ENCODE measurements at regions not wholly inside any gene's neighbourhood (a gene's known extent, or its start where the extent isn't known, plus 50 kb on each side); places are given as distances from the start of the nearest gene placed in this dataset.

DNA sequence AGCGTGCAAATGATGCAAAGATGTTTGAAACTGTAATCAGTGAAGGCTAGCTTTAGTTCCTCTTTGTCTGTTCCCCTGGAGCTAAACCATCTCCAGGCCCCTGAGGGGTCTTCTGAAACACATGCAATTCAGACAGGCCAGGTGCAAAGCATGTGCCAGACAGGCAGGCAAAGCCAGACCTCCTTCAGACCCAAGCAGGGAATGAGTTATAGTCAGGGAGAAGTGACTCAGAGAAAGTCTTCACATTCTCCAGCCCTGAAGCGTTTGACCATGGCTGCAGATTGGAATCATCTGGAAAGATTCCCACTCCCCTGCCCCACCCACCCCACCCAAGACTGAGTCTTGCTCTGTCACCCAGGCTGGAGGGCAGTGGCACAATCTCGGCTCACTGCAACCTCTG, 187.0 kb upstream of the ISX start:
- H2BK120ac ChIP-seq (ENCODE audit: low read depth, low read length), result no peak overlapping the region
- no peak overlapping the region for H3K9ac ChIP-seq (ENCODE audit: low read length)
- H3K14ac ChIP-seq (ENCODE audit: low read length in 2 of 2), result no peak overlapping the region
- no peaks in the 10 kb centered on the region for H3K27me3 ChIP-seq (ENCODE audit: control insufficient read depth in 1 of 2, insufficient read depth in 1 of 2, low read length in 2 of 2)
- no peak overlapping the region for H3K27ac ChIP-seq (ENCODE audit: low read length, poor library complexity, severe bottlenecking)
- H3K4me1 ChIP-seq (ENCODE audit: control insufficient read depth, insufficient read depth, low read depth, low read length), result no peaks in the 10 kb centered on the region
- H2BK12ac ChIP-seq (ENCODE audit: low read length in 2 of 2), result no peak overlapping the region
- no peaks in the 10 kb centered on the region for H3K79me1 ChIP-seq (replicated peaks; ENCODE audit: low read length, poor library complexity, severe bottlenecking)
- H3K4me3 ChIP-seq (ENCODE audit: insufficient read depth in 1 of 2, low read depth in 1 of 2, low read length in 2 of 2), result no peak overlapping the region
- no peak overlapping the region for H3K18ac ChIP-seq (ENCODE audit: low read depth in 1 of 2, low read length in 2 of 2)
- no peaks in the 10 kb centered on the region for H3K36me3 ChIP-seq (ENCODE audit: control insufficient read depth in 1 of 2, insufficient read depth in 2 of 2, low read depth in 1 of 2, low read length in 2 of 2)
- DNase-seq, result no peak
- no peak overlapping the region for H3K4me2 ChIP-seq (ENCODE audit: low read length, poor library complexity, severe bottlenecking)
- no peak overlapping the region for H4K8ac ChIP-seq (ENCODE audit: low read length)
- H3K9me3 ChIP-seq (ENCODE audit: control insufficient read depth, low read length), result no peaks in the 10 kb centered on the region
- no peak overlapping the region for H3K23ac ChIP-seq (ENCODE audit: low read length in 2 of 2)
- H2BK15ac ChIP-seq (ENCODE audit: low read depth, poor library complexity, severe bottlenecking), result no peak overlapping the region
- no peak overlapping the region for H4K91ac ChIP-seq (ENCODE audit: low read length)
- H2BK5ac ChIP-seq (ENCODE audit: low read depth, low read length, poor library complexity, severe bottlenecking), result no peak overlapping the region
- H3K4ac ChIP-seq (ENCODE audit: low read depth in 1 of 2, low read length in 2 of 2), result no peak overlapping the region
- WGBS, result 55% methylated on average over 3 of the region's 3 CpGs
- H2AK5ac ChIP-seq (ENCODE audit: low read length, severe bottlenecking), result no peak overlapping the region
- no peak overlapping the region for H2AFZ ChIP-seq (ENCODE audit: low read depth, low read length)

DNA sequence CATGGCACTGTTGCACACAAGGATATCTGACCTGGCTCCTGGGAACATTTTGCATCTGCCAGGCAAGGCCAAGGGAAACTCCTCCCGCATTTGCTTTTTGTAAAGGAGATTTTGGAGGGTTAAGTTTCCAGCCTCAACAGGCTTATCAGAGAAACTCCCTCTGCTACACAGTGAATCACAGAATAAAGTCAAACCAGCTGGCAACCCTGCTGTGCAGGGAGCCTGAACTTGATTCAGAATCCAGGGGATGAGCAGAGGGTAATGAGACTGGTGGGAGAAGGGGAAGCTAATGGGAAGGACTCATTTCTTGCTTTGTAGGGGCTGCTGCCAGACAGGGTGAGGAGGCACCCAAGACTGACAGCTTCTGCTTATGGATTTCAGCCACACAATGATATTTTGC, 185.3 kb upstream of the ISX start:
- H3K18ac ChIP-seq (ENCODE audit: low read depth in 1 of 2, low read length in 2 of 2), result no peak overlapping the region
- no peak overlapping the region for H3K4ac ChIP-seq (ENCODE audit: low read depth in 1 of 2, low read length in 2 of 2)
- no peak overlapping the region for H3K9ac ChIP-seq (ENCODE audit: low read length)
- no peaks in the 10 kb centered on the region for H3K27me3 ChIP-seq (ENCODE audit: control insufficient read depth in 1 of 2, insufficient read depth in 1 of 2, low read length in 2 of 2)
- no peaks in the 10 kb centered on the region for H3K36me3 ChIP-seq (ENCODE audit: control insufficient read depth in 1 of 2, insufficient read depth in 2 of 2, low read depth in 1 of 2, low read length in 2 of 2)
- H3K4me2 ChIP-seq (ENCODE audit: low read length, poor library complexity, severe bottlenecking), result no peak overlapping the region
- no peaks in the 10 kb centered on the region for H3K4me1 ChIP-seq (ENCODE audit: control insufficient read depth, insufficient read depth, low read depth, low read length)
- no peak for DNase-seq
- H2BK12ac ChIP-seq (ENCODE audit: low read length in 2 of 2), result no peak overlapping the region
- no peak overlapping the region for H2AFZ ChIP-seq (ENCODE audit: low read depth, low read length)
- H3K79me1 ChIP-seq (replicated peaks; ENCODE audit: low read length, poor library complexity, severe bottlenecking), result no peaks in the 10 kb centered on the region
- H2AK5ac ChIP-seq (ENCODE audit: low read length, severe bottlenecking), result no peak overlapping the region
- H3K27ac ChIP-seq (ENCODE audit: low read length, poor library complexity, severe bottlenecking), result no peak overlapping the region
- H4K8ac ChIP-seq (ENCODE audit: low read length), result no peak overlapping the region
- H3K9me3 ChIP-seq (ENCODE audit: control insufficient read depth, low read length), result no peaks in the 10 kb centered on the region
- H3K14ac ChIP-seq (ENCODE audit: low read length in 2 of 2), result no peak overlapping the region
- H2BK5ac ChIP-seq (ENCODE audit: low read depth, low read length, poor library complexity, severe bottlenecking), result no peak overlapping the region
- no peak overlapping the region for H3K4me3 ChIP-seq (ENCODE audit: insufficient read depth in 1 of 2, low read depth in 1 of 2, low read length in 2 of 2)
- no peak overlapping the region for H3K23ac ChIP-seq (ENCODE audit: low read length in 2 of 2)
- 100% methylated on average over 1 of the region's 1 CpG for WGBS
- H2BK120ac ChIP-seq (ENCODE audit: low read depth, low read length), result no peak overlapping the region
- no peak overlapping the region for H4K91ac ChIP-seq (ENCODE audit: low read length)
- no peak overlapping the region for H2BK15ac ChIP-seq (ENCODE audit: low read depth, poor library complexity, severe bottlenecking)

DNA sequence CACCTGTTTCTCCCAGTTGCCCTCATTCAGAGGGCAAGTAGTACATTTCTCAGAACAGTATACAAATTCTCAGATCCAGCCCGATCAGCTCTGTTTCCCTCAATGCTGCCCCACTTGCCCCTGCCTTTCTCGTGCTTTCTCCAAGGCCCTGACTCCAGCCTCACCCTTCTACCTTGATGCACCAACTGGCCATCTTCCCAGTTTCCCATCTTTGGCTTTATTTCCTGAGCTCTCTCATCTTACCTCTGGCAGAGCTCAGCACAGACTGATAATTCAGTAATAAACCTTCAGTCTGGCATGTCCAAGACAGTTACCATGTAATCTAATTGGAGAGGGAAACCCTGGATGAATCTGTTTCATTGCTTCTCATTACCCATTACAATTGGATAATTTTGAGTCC, 184.5 kb upstream of the ISX start:
- no peak overlapping the region for H2BK5ac ChIP-seq (ENCODE audit: low read depth, low read length, poor library complexity, severe bottlenecking)
- no peak overlapping the region for H4K8ac ChIP-seq (ENCODE audit: low read length)
- no peaks in the 10 kb centered on the region for H3K27me3 ChIP-seq (ENCODE audit: control insufficient read depth in 1 of 2, insufficient read depth in 1 of 2, low read length in 2 of 2)
- H3K79me1 ChIP-seq (replicated peaks; ENCODE audit: low read length, poor library complexity, severe bottlenecking), result no peaks in the 10 kb centered on the region
- H2BK120ac ChIP-seq (ENCODE audit: low read depth, low read length), result no peak overlapping the region
- H3K36me3 ChIP-seq (ENCODE audit: control insufficient read depth in 1 of 2, insufficient read depth in 2 of 2, low read depth in 1 of 2, low read length in 2 of 2), result no peaks in the 10 kb centered on the region
- H3K14ac ChIP-seq (ENCODE audit: low read length in 2 of 2), result no peak overlapping the region
- no peak overlapping the region for H2BK15ac ChIP-seq (ENCODE audit: low read depth, poor library complexity, severe bottlenecking)
- no peak for DNase-seq
- no peak overlapping the region for H3K23ac ChIP-seq (ENCODE audit: low read length in 2 of 2)
- H3K4me3 ChIP-seq (ENCODE audit: insufficient read depth in 1 of 2, low read depth in 1 of 2, low read length in 2 of 2), result no peak overlapping the region
- H3K4me1 ChIP-seq (ENCODE audit: control insufficient read depth, insufficient read depth, low read depth, low read length), result no peaks in the 10 kb centered on the region
- no peak overlapping the region for H3K18ac ChIP-seq (ENCODE audit: low read depth in 1 of 2, low read length in 2 of 2)
- 51% methylated on average over 2 of the region's 2 CpGs for WGBS
- H2AK5ac ChIP-seq (ENCODE audit: low read length, severe bottlenecking), result no peak overlapping the region
- no peaks in the 10 kb centered on the region for H3K9me3 ChIP-seq (ENCODE audit: control insufficient read depth, low read length)
- no peak overlapping the region for H3K9ac ChIP-seq (ENCODE audit: low read length)
- no peak overlapping the region for H2AFZ ChIP-seq (ENCODE audit: low read depth, low read length)
- no peak overlapping the region for H3K4me2 ChIP-seq (ENCODE audit: low read length, poor library complexity, severe bottlenecking)
- no peak overlapping the region for H2BK12ac ChIP-seq (ENCODE audit: low read length in 2 of 2)
- no peak overlapping the region for H4K91ac ChIP-seq (ENCODE audit: low read length)
- no peak overlapping the region for H3K27ac ChIP-seq (ENCODE audit: low read length, poor library complexity, severe bottlenecking)
- H3K4ac ChIP-seq (ENCODE audit: low read depth in 1 of 2, low read length in 2 of 2), result no peak overlapping the region

DNA sequence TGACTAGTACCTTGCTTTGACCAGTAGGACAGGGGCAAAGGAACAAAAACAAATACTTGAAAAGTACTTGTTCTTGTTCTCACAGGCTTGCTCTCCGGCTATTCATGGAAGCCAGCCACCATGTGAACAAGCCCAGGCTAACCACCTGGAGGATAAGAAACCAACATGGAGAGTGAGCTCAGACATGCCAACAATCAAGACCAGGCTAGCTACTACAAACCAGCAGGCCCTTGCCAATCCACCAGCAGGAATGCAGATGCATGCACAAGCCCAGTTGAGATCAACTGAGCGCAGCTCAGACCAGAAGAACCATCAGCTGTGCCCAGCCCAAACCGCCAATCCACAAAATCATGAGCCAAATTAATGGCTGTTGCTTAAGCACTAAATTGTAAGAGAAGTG, 180.1 kb upstream of the ISX start:
- H3K9me3 ChIP-seq (ENCODE audit: control insufficient read depth, low read length), result peaks cover 2% of the 10 kb centered on the region
- H3K14ac ChIP-seq (ENCODE audit: low read length in 2 of 2), result no peak overlapping the region
- no peaks in the 10 kb centered on the region for H3K36me3 ChIP-seq (ENCODE audit: control insufficient read depth in 1 of 2, insufficient read depth in 2 of 2, low read depth in 1 of 2, low read length in 2 of 2)
- H3K4me1 ChIP-seq (ENCODE audit: control insufficient read depth, insufficient read depth, low read depth, low read length), result no peaks in the 10 kb centered on the region
- H2AK5ac ChIP-seq (ENCODE audit: low read length, severe bottlenecking), result no peak overlapping the region
- H3K4ac ChIP-seq (ENCODE audit: low read depth in 1 of 2, low read length in 2 of 2), result no peak overlapping the region
- DNase-seq, result no peak
- H4K8ac ChIP-seq (ENCODE audit: low read length), result no peak overlapping the region
- no peak overlapping the region for H3K4me3 ChIP-seq (ENCODE audit: insufficient read depth in 1 of 2, low read depth in 1 of 2, low read length in 2 of 2)
- H3K27me3 ChIP-seq (ENCODE audit: control insufficient read depth in 1 of 2, insufficient read depth in 1 of 2, low read length in 2 of 2), result no peaks in the 10 kb centered on the region
- H3K4me2 ChIP-seq (ENCODE audit: low read length, poor library complexity, severe bottlenecking), result no peak overlapping the region
- no peak overlapping the region for H2BK5ac ChIP-seq (ENCODE audit: low read depth, low read length, poor library complexity, severe bottlenecking)
- H2BK120ac ChIP-seq (ENCODE audit: low read depth, low read length), result no peak overlapping the region
- H4K91ac ChIP-seq (ENCODE audit: low read length), result no peak overlapping the region
- no peak overlapping the region for H3K23ac ChIP-seq (ENCODE audit: low read length in 2 of 2)
- H2BK12ac ChIP-seq (ENCODE audit: low read length in 2 of 2), result no peak overlapping the region
- H2BK15ac ChIP-seq (ENCODE audit: low read depth, poor library complexity, severe bottlenecking), result no peak overlapping the region
- H3K79me1 ChIP-seq (replicated peaks; ENCODE audit: low read length, poor library complexity, severe bottlenecking), result no peaks in the 10 kb centered on the region
- no peak overlapping the region for H3K9ac ChIP-seq (ENCODE audit: low read length)
- 54% methylated on average over 3 of the region's 3 CpGs for WGBS
- H3K27ac ChIP-seq (ENCODE audit: low read length, poor library complexity, severe bottlenecking), result no peak overlapping the region
- H3K18ac ChIP-seq (ENCODE audit: low read depth in 1 of 2, low read length in 2 of 2), result no peak overlapping the region
- no peak overlapping the region for H2AFZ ChIP-seq (ENCODE audit: low read depth, low read length)

Data from mesenchymal stem cell (in vitro differentiated cells and primary cell).